ENCODE measurements at regions not wholly inside any gene's neighbourhood (a gene's known extent, or its start where the extent isn't known, plus 50 kb on each side); places are given as distances from the start of the nearest gene placed in this dataset.
A peak's percentile ranks its signal among the peaks of the same experiment; 100 is the strongest.

GRCh38 chr1:244937099-244937498 is 72.8 kb upstream of the HNRNPU start:
- DNase-seq, result no peak

- no peak for DNase-seq
Observed at GRCh38 chr1:244920911-244921761, 56.8 kb upstream of the HNRNPU start.

GRCh38 chr1:244919320-244920282 is 55.3 kb upstream of the HNRNPU start:
- DNase-seq, result no peak

GRCh38 chr1:244918421-244919319 is 54.3 kb upstream of the HNRNPU start:
- peak; percentile 75 for DNase-seq

- DNase-seq, result no peak
Observed at GRCh38 chr1:244917073-244917670, 52.8 kb upstream of the HNRNPU start.

GRCh38 chr1:244915736-244916135 is 51.4 kb upstream of the HNRNPU start:
- no peak for DNase-seq

GRCh38 chr1:244914761-244915160 is 50.4 kb upstream of the HNRNPU start:
- DNase-seq, result no peak
